HG02571 (cell line): ENCODE measurements at regions not wholly inside any gene's neighbourhood (a gene's known extent, or its start where the extent isn't known, plus 50 kb on each side); places are given as distances from the start of the nearest gene placed in this dataset.
"Not testable (repeated sequence)": the region's sequence is repeated elsewhere in the genome, so short reads cannot be mapped to it uniquely, and the experiment has no call there.

Source experiments
- ATAC-seq: cut with Tn5 transposase; IDR thresholded peaks from one replicate; pipeline ENCODE4 v1.9.1; 2021; ENCODE audit warnings: mild to moderate bottlenecking, moderate library complexity; ENCODE audit not compliant: unreplicated experiment

DNA sequence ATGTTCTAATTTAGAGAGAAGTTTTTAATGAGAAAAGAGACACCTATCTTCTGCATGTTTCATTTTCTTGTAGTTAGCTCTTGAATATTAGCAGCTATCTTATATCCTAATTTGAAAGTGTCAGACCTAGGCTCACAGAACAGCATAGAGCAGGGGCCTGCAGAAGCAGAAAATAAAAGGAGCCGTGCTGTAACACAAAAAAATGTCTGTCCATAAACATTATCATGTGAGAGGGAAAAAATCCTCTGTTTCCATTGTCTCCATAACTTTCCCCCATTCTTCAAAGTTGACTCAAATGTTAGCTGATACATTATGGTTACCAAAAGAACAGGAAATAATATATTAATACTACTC, 329.2 kb upstream of the EPHA5 start:
- no peak for ATAC-seq

DNA sequence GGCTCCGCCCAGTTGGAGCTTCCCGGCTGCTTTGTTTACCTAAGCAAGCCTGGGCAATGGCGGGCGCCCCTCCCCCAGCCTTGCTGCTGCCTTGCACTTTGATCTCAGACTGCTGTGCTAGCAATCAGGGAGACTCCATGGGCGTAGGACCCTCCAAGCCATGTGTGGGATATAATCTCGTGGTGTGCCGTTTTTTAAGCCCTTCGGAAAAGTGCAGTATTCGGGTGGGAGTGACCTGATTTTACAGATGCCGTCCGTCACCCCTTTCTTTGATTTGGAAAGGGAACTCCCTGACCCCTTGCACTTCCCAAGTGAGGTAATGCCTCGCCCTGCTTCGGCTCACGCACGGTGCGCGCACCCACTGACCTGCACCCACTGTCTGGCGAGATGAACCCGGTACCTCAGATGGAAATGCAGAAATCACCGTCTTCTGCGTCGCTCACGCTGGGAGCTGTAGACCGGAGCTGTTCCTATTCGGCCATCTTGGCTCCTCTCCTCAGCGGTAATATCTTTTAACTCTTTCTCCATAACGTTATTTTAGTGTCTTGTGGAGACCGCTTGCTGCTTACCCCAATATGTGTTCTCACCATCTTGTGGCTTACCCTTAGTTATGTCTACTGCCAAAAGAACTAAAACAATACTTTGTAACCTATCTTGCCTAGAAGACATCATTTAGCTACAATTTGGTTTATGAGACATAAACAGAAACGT, 328.7 kb upstream of the EPHA5 start:
- ATAC-seq = not testable (repeated sequence)

DNA sequence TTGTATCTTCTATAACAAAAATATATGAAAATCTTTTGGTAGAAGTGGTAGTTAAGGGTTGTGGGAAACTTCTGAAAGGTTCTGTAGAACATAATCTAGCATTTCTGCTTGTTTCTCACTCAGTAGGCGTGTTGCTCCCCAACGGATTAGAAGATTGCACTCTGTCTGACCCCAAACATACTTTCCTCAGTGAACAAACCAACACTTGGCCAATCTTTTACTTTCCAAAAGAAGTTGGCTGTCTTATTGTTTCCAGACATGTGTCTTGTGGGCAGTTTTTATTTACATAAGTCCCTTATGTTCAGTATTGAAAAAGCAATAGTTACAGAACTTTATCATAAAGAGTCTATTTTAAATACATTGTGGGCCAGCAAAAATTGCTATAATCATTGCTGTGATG, 312.8 kb upstream of the EPHA5 start:
- no peak for ATAC-seq

DNA sequence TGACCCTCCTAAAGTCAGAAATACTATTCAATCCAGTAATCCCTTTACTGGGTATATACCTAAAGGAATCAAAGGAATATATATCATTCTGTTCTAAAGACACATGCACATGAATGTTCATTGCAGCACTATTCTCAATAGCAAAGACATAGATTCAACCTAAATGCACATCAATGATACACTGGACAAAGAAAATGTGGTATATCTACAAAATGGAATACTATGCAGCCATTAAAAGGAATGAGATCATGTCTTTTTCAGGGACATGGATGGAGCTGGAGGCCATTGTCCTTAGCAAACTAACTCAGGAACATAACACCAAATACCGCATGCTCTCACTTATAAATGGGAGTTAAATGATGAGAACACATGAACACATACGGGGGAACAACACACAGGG, 306.0 kb upstream of the EPHA5 start:
- ATAC-seq = no peak

DNA sequence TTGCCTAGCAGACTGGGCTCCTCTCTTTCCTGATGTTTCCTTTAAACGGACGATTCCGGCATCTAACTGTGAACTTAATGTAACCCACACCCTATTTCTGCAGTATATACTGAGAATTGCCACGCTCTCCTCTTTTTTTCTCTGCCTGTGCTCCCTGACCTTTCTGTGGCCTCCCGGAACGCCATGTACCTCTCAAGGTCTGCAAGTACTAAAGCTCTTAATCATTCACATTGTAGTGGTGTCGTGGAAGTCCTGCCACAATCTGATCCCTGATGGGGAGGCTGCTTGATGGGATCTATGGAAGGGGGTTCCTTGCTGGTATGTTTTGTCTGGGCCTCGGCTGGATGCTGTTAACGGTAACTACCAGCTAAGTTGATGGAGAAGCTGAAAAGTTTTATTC, 302.9 kb upstream of the EPHA5 start:
- ATAC-seq = no peak

DNA sequence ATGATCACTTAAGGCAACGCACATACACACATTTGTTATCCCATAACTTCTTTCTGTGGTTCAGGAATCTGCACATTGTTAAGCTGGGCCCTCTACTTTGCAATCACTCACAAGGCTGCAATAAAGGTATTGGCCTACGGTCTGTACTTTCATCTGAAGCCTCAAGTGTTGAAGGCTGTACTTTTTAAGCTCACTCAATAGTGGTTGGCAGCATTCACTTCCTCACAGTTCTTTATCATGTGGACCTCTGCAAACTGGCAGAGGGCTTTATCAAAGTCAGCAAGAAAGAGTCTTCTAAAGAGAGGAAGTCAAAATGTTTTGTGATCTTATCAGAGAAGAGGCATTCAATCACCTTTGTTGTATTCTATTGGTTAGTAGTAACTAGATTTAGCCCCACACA, 301.4 kb upstream of the EPHA5 start:
- ATAC-seq = no peak

DNA sequence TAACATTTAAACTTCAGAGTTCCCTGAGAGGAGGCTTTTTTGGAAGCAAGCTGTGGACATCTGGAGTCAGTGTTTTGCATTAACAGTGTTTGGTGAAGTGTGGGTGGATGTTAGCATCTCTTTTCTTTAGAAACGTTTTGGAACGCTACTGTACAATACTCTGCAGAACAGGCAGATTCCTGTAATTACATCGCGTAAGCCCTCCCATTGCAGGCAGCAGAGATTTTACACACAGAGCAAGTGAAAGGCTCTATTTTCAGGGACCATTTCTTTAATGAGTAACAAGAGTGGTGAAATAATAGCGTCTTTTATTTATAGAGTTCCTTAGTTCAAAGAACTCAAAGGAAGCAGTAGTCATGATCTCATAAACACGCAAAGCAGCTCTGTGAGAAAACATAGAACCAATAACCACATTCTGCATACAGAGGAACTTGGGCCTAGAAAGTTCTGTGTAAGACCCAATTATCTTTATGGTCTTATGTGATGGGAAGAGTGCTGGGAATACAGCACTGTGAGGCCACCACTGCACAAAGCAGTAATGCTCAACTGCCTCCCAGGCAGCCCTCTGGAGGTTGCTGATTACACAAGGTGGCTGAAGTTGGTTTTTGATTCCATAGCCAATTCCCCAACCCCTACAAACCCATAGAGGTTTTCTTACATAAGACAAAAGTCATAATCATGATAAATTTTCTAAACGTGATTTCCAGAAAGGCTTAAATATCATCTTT, 298.7 kb upstream of the EPHA5 start:
- ATAC-seq = no peak

DNA sequence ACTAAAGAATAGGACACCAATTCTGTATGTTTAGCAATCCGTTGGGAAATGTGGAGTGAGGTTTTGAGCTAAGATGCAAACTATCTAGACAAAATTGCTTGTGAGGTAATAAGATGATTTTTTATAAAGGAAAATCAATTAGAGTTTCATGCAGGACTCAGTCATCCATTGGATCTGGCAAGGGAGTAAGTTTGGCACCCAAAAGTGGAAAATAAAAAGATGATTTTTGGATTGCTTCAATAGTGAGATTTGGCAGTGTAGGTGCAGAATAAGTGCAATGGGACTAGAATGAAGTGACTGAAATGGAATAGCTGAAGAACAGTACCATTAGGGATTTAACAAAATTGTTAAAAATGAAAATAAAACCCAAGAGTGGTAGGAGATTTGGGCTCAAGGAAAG, 290.5 kb upstream of the EPHA5 start:
- no peak for ATAC-seq

DNA sequence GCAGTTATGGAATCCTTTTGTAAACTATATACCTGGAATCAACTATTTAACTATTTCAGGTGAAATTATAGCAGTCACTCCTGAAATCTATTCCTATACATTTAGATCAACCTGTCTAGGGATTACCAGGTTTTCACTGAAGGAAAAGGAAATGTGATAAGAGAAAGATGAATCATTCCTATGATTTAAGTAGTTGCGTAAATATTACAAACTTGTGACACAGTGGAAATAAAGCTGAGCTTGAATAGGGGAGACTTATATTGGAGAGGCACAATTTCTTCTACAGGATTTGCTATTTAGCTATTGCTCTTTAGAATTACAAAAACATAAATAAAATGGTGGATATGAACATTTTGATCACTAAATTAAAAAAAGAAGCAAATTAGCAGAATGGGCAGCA, 284.1 kb upstream of the EPHA5 start:
- ATAC-seq = no peak

DNA sequence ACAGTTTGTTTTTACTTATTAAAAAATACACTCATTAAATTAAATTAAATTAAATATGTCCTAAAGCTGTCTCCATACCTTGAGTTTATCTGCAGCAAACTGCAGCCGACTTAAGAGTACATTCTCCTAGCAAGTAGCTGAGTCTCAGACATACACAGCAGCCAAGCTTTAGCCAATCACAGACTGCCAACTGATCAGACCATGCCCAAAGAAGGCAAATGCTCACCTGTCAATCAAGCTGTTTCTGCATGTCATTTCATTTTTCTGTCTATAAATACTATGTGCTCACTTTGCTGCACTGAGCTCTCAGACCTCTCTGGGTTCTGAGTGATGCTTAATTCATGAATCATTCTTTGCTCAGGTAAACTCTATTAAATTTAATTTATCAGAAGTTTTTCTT, 280.9 kb upstream of the EPHA5 start:
- ATAC-seq = no peak

DNA sequence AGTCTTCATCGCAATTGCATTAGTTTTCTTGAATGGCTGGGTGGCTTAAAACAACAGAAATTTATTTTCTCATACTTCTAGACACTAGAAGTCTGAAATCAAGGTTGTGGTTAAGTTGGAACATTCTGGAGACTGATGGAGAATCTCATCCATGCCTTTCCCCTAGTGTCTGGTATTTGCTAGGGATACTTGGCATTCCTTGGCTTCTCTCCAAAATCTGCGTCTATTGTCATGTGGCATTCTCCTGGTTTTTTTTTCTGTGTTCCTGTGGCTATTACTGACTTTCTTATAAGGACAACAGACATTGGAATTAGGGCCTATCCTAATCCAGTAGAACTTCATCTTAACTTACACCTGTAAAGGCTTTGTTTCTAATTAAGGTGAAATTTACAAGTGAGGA, 272.8 kb upstream of the EPHA5 start:
- no peak for ATAC-seq

DNA sequence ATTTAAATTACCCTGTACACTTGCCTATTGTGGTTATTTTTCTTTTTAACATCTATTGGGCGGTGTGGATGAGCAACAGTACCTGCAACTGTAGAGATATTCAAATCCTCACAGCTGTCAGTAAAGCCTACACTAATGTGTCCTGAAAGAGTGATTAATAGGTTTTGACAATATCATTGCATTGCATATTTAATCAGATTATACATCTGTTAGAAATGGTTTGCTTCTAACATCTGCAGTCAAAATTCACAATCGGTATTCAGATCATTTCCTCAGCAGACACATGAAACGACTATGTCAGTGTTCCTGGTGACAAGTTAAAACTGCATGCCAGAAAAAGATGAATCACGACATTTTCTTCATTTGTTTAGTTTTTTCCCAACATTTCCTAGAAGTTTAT, 254.6 kb upstream of the EPHA5 start:
- ATAC-seq = no peak

DNA sequence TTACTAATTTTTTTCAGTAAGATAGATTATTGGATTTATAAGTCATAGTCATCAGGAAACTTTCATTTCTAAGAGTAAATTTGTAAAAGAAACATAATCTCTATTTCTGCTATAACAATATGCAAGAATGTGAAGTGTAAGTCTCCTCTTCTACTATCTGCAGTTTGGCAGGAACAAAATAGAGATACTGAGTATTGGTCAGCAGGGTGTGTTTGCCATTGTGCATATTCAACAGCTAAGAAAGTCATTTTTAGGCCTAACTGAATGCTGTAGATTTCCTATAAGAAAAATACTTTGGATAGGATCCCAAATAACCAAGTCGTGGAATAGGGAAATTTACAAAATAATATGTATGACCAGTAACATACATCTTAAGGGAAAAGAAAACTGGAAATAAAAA, 253.3 kb upstream of the EPHA5 start:
- ATAC-seq = no peak

DNA sequence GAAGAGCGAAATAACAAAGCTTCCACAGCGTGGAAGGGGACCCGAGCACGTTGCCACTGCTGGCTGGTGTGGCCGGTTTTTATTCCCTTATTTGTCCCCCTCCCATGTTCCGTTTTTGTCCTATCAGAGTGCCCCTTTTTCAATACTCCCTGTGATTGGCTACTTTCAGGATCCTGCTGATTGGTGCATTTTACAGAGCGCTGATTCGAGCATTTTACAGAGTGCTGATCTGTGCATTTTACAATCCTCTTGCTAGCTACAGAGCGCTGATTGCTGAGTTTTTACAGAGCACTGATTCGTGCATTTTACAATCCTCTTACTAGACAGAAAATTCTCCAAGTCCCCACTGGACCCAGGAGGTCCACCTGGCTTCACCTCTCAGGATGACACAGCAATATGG, 250.9 kb upstream of the EPHA5 start:
- ATAC-seq = no peak

DNA sequence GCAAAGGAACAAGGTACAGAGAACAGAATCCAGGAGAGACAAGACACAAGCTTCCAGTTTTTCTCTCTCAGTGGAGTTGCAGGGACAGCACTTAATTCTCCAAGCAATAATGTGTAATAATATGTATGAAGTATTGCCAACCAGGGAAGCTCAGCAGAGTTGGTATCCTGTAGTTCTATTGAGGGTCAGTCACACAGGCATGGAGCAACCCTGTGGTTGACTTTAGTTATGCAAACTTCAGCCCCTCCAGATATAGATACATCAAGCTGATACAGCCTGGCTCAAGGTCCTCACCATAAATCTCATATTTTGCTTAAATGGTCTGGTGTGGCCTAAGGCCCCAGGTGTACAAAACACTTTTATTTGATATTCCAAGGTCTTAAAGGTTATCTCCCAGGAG, 248.6 kb upstream of the EPHA5 start:
- no peak for ATAC-seq

DNA sequence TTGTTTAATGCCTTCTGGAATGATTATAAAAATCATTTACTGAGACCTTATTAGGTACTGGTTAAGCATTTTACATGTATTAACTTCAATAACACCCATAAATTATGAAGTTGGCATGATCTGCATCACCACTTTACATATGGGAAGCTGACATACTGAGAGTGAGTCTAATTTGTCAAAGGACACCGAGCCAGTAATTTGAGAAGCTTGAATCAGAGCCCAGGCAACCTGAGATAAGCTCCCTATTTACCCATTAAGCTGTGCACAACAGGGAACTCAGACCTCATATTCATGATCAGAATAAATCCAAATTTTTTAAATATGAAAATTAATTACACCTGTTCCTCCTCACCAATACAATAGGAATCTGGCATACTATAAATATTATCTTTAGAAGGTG, 247.9 kb upstream of the EPHA5 start:
- ATAC-seq = no peak

DNA sequence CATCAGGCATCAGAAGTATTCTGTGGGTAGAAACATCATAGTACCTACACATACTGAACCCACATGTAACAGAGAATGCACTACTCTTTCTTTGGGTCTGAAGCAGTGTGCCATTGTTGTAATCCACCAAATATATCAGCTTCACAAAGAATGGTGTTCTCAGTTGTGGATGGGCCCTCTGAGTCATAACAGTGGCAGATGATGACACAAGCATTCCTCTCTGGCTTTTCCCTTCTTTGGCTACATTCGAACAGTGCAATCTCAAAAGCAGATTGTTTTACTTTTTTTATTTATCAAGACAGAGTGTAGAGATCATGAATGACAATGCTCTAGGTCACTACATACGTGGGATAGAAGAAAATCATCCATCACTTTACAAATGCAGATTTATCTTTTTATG, 247.2 kb upstream of the EPHA5 start:
- no peak for ATAC-seq

DNA sequence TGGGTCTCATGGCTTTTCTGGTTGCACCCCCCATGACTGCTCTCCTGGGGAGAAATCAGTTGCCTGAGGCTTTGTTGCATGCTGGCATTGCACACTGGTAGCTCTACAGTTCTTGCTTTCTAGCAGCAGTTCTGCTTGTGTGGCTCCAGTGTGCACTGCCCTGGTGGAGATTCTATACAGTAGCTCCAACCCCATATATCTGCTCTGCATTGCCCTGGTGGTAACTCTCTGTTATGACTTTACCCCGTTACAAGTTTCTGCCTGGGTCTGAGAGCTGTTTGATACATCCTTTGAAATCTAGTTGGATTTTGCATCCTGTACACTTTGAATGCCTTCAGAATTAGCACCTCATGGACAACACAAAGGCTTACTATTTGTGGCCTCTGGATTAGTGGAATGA, 241.4 kb upstream of the EPHA5 start:
- ATAC-seq = no peak

DNA sequence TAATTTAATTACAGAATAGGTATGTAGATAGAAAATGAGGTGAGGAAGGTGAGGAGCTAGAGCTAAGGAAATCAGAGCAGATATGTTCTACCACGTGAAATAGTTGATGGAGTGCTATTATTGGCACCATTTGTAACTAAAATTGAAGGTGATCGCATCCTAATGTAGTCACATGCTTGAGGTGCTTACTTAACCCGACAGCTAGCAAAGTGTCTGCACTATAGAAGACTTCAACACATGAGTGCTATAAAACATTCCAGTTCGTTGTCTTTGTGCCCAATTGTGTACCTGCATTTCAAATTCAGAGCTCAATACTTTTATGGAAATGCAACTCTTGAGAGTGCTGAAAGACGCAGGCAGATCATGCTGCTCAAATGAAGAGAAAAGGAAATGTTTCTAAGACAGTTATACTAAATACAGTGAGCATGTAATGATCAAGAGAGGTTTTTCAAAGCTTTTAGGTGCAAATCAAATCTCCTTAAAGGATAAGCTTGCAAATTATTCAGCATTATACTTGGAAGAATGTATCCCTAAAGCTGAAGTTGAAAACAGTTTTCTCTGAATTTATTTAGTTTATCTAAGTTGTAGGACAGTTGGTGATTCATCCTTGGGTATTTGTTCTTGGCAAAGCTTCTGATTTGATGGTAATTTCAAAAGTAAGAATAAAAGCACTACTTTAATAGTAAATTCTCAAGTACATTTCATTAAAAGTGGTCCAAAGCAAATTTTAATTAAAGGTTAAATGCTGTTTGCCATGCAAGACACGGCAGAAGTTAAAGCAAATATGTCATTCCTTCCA, 223.9 kb upstream of the EPHA5 start:
- ATAC-seq = no peak

DNA sequence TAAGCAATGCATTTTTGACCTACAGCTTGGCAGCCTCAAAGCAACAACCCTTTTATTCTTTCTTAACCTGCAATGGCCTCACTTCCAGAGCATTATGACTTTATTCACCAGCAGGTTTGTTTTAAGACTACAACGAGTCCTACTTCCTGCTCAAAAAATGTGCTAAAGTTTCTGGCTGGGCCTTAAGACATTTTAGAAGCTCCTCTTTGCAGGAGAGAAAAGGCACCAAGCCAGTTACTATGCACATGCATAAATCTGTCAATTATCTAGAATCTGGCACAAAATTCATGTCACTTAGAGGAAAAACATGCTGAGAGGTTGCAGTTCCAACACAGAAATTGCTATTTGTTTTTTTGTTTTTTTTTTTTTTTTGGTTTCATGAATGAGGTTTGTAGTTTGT, 223.0 kb upstream of the EPHA5 start:
- no peak for ATAC-seq

DNA sequence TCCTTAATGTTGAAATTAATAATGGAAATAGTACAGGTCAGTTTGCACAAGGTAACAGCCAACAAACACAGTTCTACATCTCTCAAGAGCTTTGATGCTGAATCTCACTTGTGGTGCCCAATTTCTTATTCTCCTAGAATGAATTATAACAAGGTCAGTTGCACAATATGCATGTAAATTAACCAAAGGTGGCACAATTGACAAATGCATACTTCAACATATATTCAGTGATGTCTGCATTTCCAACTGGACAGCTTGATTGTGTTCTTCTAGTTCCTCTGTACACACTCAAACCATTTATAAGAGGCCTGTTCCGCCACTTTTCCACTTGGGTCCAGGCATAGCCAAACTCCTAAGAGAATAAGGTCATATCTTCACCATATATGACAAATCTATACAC, 210.3 kb upstream of the EPHA5 start:
- no peak for ATAC-seq
